Left lung (tissue), 4 donors: ENCODE measurements at regions not wholly inside any gene's neighbourhood (a gene's known extent, or its start where the extent isn't known, plus 50 kb on each side); places are given as distances from the start of the nearest gene placed in this dataset.

ENCODE experiments used
- ATAC-seq: fragments of 200-7000 bp; cut with Tn5 transposase; one replicate; pipeline ENCODE4 v1.9.1; 2020; ENCODE audit warnings: moderate library complexity
- DNase-seq, 4 donors: peaks; one replicate each; pipeline ENCODE4 v3.0.0-alpha.2; 2013 to 2020
- H3K27ac ChIP-seq, 2 donors: fragments of 200-600 bp; sonication (generic) in 1 of 2; one replicate each; pipeline versions ENCODE4 v1.5.0 to v1.8.0; 2020 to 2021
- H3K27me3 ChIP-seq, 2 donors: fragments of 200-600 bp; sonication (generic) in 1 of 2; one replicate each; pipeline versions ENCODE4 v1.5.0 to v1.8.0; 2020 to 2021
- H3K36me3 ChIP-seq, 2 donors: fragments of 200-600 bp; sonication (generic) in 1 of 2; one replicate each; pipeline versions ENCODE4 v1.5.0 to v1.8.0; 2020 to 2021
- H3K4me1 ChIP-seq, 2 donors: fragments of 200-600 bp; one replicate each; pipeline ENCODE4 v1.8.0; 2021
- H3K4me3 ChIP-seq, 2 donors: fragments of 200-600 bp; sonication (generic) in 1 of 2; one replicate each; pipeline versions ENCODE4 v1.5.0 to v1.8.0; 2020 to 2021; ENCODE audit warnings: mild to moderate bottlenecking in 1 of 2
- H3K9me3 ChIP-seq, 2 donors: fragments of 200-600 bp; sonication (generic) in 1 of 2; one replicate each; pipeline versions ENCODE4 v1.5.0 to v1.8.0; 2020 to 2021
- intact Hi-C, 2 donors: fragments of 100-400 bp; cut with DNase I; formaldehyde crosslinking; loops; one replicate each; pipeline versions ENCODE4 v1.11.2 to v1.14.2; 2022
- TF ChIP-seq, protein P1 (sequence below), 2 donors: fragments of 200-600 bp; sonication (generic) in 1 of 2; IDR thresholded peaks; one replicate each; pipeline versions ENCODE4 v1.5.0 to v1.8.0; 2021; ENCODE audit warnings: antibody characterized with exemption in 2 of 2
- donor health status: DM: no; HTN: yes; CAD: no.
- donor health status: DM: no; HTN: no; CAD: no.

DNA sequence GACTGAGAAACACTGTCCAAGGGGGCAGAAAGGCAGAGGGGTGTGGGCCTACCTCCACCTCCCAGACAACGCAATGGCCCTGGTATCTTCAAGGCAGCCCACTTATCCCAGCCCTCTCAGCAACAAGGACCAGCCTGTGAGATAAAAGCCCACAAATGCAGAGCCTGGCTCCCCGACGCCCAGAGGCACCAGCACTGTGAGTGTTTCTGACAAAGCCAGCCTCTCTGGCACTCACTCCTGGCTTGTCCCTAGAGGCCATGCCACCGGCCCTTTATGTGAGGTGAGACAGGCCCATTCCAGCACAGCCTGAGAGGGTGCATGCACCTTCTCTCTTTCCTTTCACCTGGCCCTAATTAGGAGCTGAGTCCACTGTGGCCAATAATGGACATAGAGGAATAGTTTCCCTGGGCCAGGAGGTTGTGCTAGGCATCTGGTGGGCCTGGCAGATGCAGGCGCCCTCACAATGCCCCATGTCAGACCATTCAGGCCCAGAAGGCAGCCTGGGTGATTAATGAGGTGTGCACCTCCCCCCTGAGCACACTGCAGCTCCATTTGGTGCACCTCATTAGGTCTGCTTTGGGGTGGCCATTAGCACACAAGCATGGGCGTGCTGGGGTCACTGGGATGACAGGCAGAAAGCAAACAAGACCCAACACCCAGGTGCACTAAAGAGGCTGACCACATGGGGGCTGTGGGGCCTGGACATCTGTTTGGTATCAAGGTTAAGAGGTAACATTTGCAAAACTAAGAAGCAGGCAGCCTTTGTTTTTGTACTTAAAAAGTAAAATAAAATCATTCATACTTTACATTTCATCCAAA lies 176.0 kb downstream of the MED10 start:
- peak in 1 of 4 donors; percentile 34 for DNase-seq
- Histone ChIP-seq H3K4me1 (no peaks in the 10 kb centered on the region), H3K27me3 (no peaks in the 10 kb centered on the region), H3K36me3 (no peaks in the 10 kb centered on the region), H3K4me3 (no peak overlapping the region), H3K27ac (no peak overlapping the region), H3K9me3 (no peaks in the 10 kb centered on the region)
- intact Hi-C loops = no loop called here
- TF ChIP-seq, protein P1, sequence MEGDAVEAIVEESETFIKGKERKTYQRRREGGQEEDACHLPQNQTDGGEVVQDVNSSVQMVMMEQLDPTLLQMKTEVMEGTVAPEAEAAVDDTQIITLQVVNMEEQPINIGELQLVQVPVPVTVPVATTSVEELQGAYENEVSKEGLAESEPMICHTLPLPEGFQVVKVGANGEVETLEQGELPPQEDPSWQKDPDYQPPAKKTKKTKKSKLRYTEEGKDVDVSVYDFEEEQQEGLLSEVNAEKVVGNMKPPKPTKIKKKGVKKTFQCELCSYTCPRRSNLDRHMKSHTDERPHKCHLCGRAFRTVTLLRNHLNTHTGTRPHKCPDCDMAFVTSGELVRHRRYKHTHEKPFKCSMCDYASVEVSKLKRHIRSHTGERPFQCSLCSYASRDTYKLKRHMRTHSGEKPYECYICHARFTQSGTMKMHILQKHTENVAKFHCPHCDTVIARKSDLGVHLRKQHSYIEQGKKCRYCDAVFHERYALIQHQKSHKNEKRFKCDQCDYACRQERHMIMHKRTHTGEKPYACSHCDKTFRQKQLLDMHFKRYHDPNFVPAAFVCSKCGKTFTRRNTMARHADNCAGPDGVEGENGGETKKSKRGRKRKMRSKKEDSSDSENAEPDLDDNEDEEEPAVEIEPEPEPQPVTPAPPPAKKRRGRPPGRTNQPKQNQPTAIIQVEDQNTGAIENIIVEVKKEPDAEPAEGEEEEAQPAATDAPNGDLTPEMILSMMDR (IDR thresholded peaks at IDR 0.05) = no peak
- ATAC-seq = no peak

DNA sequence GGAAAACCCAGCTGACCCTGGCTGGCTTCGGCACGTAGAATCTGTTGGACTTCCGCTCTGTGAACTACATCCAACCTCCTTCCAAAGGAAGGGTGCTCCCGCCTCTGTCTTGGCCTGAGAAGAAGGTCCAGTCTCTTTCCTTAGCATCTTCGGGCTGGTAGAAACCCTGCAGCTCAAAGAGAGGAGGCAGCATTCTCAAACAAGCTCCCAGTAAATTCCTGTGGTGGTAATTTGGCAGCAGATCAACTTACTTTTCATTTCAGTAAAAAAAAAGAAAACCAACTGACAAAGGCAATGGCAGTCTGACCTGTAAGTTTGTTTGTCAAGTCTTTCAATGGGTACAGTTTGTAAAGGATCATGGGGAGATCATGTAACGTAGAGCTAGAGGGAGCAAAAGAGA lies 176.7 kb downstream of the MED10 start:
- ATAC-seq (no peak), DNase-seq (peak in 1 of 4 donors; percentile 13)
- Histone ChIP-seq H3K4me3 (no peak overlapping the region), H3K36me3 (no peaks in the 10 kb centered on the region), H3K9me3 (no peaks in the 10 kb centered on the region), H3K4me1 (no peaks in the 10 kb centered on the region), H3K27me3 (no peaks in the 10 kb centered on the region), H3K27ac (no peak overlapping the region)
- intact Hi-C loops = no loop called here
- TF ChIP-seq, protein P1 (IDR thresholded peaks at IDR 0.05) = no peak

DNA sequence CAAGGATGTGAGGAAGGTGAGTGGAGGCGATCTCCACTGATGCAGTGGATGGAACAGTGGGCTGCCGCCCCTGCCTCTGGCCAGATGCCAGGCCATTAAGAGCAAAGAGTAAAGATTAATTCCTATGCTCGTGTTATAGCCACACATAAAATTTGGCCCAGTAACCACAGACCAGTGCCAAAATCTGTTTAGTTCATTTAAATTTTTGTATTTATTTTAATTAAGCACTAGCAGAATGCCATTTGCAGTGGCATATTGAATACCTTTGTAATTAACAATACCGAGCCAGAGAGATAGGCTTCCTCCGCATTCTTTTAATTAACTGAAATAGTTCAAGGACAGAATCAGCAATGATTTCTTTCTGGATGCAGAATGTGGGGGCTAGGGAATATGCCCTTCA lies 179.8 kb downstream of the MED10 start:
- DNase-seq = no peak
- Histone ChIP-seq H3K9me3 (no peaks in the 10 kb centered on the region), H3K27me3 (no peaks in the 10 kb centered on the region), H3K4me1 (no peaks in the 10 kb centered on the region), H3K4me3 (no peak overlapping the region), H3K36me3 (no peaks in the 10 kb centered on the region), H3K27ac (no peak overlapping the region)
- TF ChIP-seq, protein P1 (IDR thresholded peaks at IDR 0.05) = no peak
- no peak for ATAC-seq
- intact Hi-C loops = no loop called here

DNA sequence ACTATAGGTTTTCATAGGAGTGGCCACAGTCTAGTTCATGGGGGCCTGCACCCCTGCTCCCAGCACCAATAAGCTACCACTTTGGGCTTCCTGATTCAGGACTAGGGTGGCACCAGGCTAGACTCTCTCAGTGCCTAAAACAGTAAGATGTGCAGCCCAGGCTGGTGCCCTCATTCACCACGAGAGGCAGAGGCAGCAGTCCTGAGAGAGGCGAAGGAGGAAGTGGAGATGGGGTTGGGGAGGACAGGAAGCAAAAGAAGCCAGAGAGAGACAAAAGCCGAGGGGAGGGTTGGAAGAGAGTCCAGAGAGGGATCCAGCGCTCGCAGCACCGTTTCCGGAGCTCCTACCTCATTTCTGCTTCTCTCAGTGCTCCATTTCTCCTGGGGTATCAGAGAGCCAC lies 180.9 kb downstream of the MED10 start:
- DNase-seq (peak in 1 of 4 donors; percentile 25), ATAC-seq (no peak)
- TF ChIP-seq, protein P1 (IDR thresholded peaks at IDR 0.05) = no peak
- Histone ChIP-seq H3K4me1 (no peaks in the 10 kb centered on the region), H3K4me3 (no peak overlapping the region), H3K9me3 (no peaks in the 10 kb centered on the region), H3K27ac (no peak overlapping the region), H3K27me3 (no peaks in the 10 kb centered on the region), H3K36me3 (no peaks in the 10 kb centered on the region)
- intact Hi-C loops = no loop called here

DNA sequence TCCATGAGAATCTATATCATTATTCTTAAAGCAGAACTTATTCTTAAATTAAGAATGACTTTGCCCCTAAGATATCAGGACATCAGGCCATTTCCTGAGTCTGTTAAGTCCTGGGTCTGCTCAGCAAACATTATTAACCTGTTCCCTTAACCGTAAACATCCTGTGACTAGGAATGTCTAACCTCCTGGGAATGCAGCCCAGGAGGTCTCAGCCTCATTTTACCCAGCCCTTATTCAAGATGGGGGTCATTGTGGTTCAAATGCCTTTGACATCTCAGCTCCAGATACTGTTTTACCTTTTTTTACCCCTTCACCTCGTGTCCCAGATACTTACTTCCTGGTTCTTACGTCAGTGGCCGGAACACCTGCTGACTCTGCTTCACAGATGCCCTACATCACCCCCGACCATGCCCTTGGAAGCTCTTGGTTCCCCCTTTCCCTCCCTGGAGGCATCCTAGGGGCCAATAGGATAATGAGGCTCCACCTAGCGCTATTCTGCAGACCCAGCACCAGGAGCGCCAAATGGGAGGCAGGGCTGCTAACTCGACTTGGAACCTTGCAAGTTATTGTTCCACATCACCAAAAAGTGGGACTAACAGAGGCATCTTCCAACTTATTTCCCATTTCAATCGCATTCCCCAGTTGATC lies 182.5 kb downstream of the MED10 start:
- intact Hi-C loops = no loop called here
- Histone ChIP-seq H3K9me3 (no peaks in the 10 kb centered on the region), H3K27ac (no peak overlapping the region), H3K36me3 (no peaks in the 10 kb centered on the region), H3K4me1 (no peaks in the 10 kb centered on the region), H3K4me3 (no peak overlapping the region), H3K27me3 (no peaks in the 10 kb centered on the region)
- TF ChIP-seq, protein P1 (IDR thresholded peaks at IDR 0.05) = no peak
- ATAC-seq (no peak), DNase-seq (no peak)
